ENCODE measurements at regions not wholly inside any gene's neighbourhood (a gene's known extent, or its start where the extent isn't known, plus 50 kb on each side); places are given as distances from the start of the nearest gene placed in this dataset.

GRCh38 chr3:152156880-152157279 is 111.8 kb upstream of the MBNL1 start:
- H3K4me1 ChIP-seq (ENCODE audit: control insufficient read depth in 4 of 4, insufficient read depth in 4 of 4, low read length in 3 of 4) = no peaks in the 10 kb centered on the region
- no peak overlapping the region for H3K27ac ChIP-seq (ENCODE audit: low read depth in 1 of 2, low read length in 2 of 2)
- no peak overlapping the region for H3K9ac ChIP-seq (ENCODE audit: low read depth in 1 of 2, low read length in 2 of 2)
- no peaks in the 10 kb centered on the region for H3K9me3 ChIP-seq (ENCODE audit: control insufficient read depth in 4 of 4, low read length in 3 of 4)
- WGBS = 55% methylated on average over 3 of the region's 3 CpGs
- no peak for DNase-seq (ENCODE audit: low spot score)
- TF ChIP-seq FOXA2 (IDR thresholded peaks at IDR 0.05) (no peak), EGR1 (IDR thresholded peaks at IDR 0.05; ENCODE audit: low read depth in 2 of 2) (no peak), HNF4G (IDR thresholded peaks at IDR 0.05) (no peak), YY1 (IDR thresholded peaks at IDR 0.05) (no peak), GABPA (IDR thresholded peaks at IDR 0.05 in 1 of 2, conservative IDR thresholded peaks at IDR 0.05 in 1 of 2) (no peak), ZBTB33 (IDR thresholded peaks at IDR 0.05) (no peak), REST (IDR thresholded peaks at IDR 0.05) (no peak), RXRA (IDR thresholded peaks at IDR 0.05) (no peak), FOXA1 (IDR thresholded peaks at IDR 0.05) (no peak), NR2F2 (IDR thresholded peaks at IDR 0.05) (no peak), RAD21 (IDR thresholded peaks at IDR 0.05) (no peak), ATF3 (IDR thresholded peaks at IDR 0.05) (no peak), HNF4A (conservative IDR thresholded peaks at IDR 0.05) (no peak)
- no peak overlapping the region for H3K4me3 ChIP-seq (ENCODE audit: low read depth in 1 of 3, low read length in 3 of 3)
- H3K36me3 ChIP-seq (ENCODE audit: control insufficient read depth in 4 of 4, insufficient read depth in 3 of 4, low read depth in 1 of 4, low read length in 3 of 4) = no peaks in the 10 kb centered on the region
- H3K27me3 ChIP-seq (ENCODE audit: control insufficient read depth in 4 of 4, insufficient read depth in 4 of 4, low read length in 3 of 4) = no peaks in the 10 kb centered on the region

GRCh38 chr3:152157337-152157736 is 111.4 kb upstream of the MBNL1 start:
- Histone ChIP-seq H3K9ac (ENCODE audit: low read depth in 1 of 2, low read length in 2 of 2) (no peak overlapping the region), H3K27ac (ENCODE audit: low read depth in 1 of 2, low read length in 2 of 2) (no peak overlapping the region), H3K4me3 (ENCODE audit: low read depth in 1 of 3, low read length in 3 of 3) (no peak overlapping the region), H3K36me3 (ENCODE audit: control insufficient read depth in 4 of 4, insufficient read depth in 3 of 4, low read depth in 1 of 4, low read length in 3 of 4) (no peaks in the 10 kb centered on the region), H3K4me1 (ENCODE audit: control insufficient read depth in 4 of 4, insufficient read depth in 4 of 4, low read length in 3 of 4) (no peaks in the 10 kb centered on the region), H3K9me3 (ENCODE audit: control insufficient read depth in 4 of 4, low read length in 3 of 4) (no peaks in the 10 kb centered on the region), H3K27me3 (ENCODE audit: control insufficient read depth in 4 of 4, insufficient read depth in 4 of 4, low read length in 3 of 4) (no peaks in the 10 kb centered on the region)
- no peak for DNase-seq (ENCODE audit: low spot score)
- TF ChIP-seq JUND (IDR thresholded peaks at IDR 0.05) (no peak), TAF1 (conservative IDR thresholded peaks at IDR 0.05) (no peak), RAD21 (IDR thresholded peaks at IDR 0.05) (no peak)

- Histone ChIP-seq H3K4me1 (ENCODE audit: control insufficient read depth in 4 of 4, insufficient read depth in 4 of 4, low read length in 3 of 4) (no peaks in the 10 kb centered on the region), H3K27ac (ENCODE audit: low read depth in 1 of 2, low read length in 2 of 2) (no peak overlapping the region), H3K4me3 (ENCODE audit: low read depth in 1 of 3, low read length in 3 of 3) (no peak overlapping the region), H3K36me3 (ENCODE audit: control insufficient read depth in 4 of 4, insufficient read depth in 3 of 4, low read depth in 1 of 4, low read length in 3 of 4) (no peaks in the 10 kb centered on the region), H3K27me3 (ENCODE audit: control insufficient read depth in 4 of 4, insufficient read depth in 4 of 4, low read length in 3 of 4) (no peaks in the 10 kb centered on the region), H3K9ac (ENCODE audit: low read depth in 1 of 2, low read length in 2 of 2) (no peak overlapping the region), H3K9me3 (ENCODE audit: control insufficient read depth in 4 of 4, low read length in 3 of 4) (no peaks in the 10 kb centered on the region)
- 75% methylated on average over 4 of the region's 4 CpGs for WGBS
- DNase-seq (ENCODE audit: low spot score) = no peak
- no peak for TF ChIP-seq RXRA (IDR thresholded peaks at IDR 0.05)
- no peak for TF ChIP-seq FOXA1 (IDR thresholded peaks at IDR 0.05)
- TF ChIP-seq NR2F2 (IDR thresholded peaks at IDR 0.05) = no peak
- TF ChIP-seq ATF3 (IDR thresholded peaks at IDR 0.05) = no peak
- no peak for TF ChIP-seq EGR1 (IDR thresholded peaks at IDR 0.05; ENCODE audit: low read depth in 2 of 2)
- no peak for TF ChIP-seq MAX (IDR thresholded peaks at IDR 0.05)
- no peak for TF ChIP-seq REST (IDR thresholded peaks at IDR 0.05)
These were observed 109.4 kb upstream of the MBNL1 start for GRCh38 chr3:152159328-152159727.
